ENCODE measurements at regions not wholly inside any gene's neighbourhood (a gene's known extent, or its start where the extent isn't known, plus 50 kb on each side); places are given as distances from the start of the nearest gene placed in this dataset.

GRCh38 chr2:129894616-129895015, 84.8 kb upstream of the RAB6C start:
- H3K4me1 ChIP-seq (ENCODE audit: control insufficient read depth in 2 of 2, insufficient read depth in 2 of 2, low read length in 1 of 2) = no peaks in the 10 kb centered on the region
- H3K27me3 ChIP-seq (ENCODE audit: control insufficient read depth in 1 of 2, insufficient read depth in 2 of 2, low read length in 2 of 2) = no peaks in the 10 kb centered on the region
- H3K36me3 ChIP-seq (ENCODE audit: control insufficient read depth in 2 of 2, insufficient read depth in 2 of 2, low read length in 1 of 2) = no peaks in the 10 kb centered on the region
- no peak overlapping the region for H3K4me3 ChIP-seq (ENCODE audit: low read depth in 1 of 2, low read length in 2 of 2)
- H3K9me3 ChIP-seq (ENCODE audit: control insufficient read depth in 2 of 2, insufficient read depth in 1 of 2, low read depth in 1 of 2, low read length in 1 of 2) = peaks cover 2 to 3% of the 10 kb centered on the region in 2 donors
- no peak overlapping the region for H3K27ac ChIP-seq (ENCODE audit: low read depth in 2 of 2, low read length in 1 of 2)
- WGBS, 2 donors = 79 to 81% methylated on average over 8 of the region's 8 CpGs

GRCh38 chr2:129895061-129895460, 84.4 kb upstream of the RAB6C start:
- WGBS, 2 donors = 86 to 94% methylated on average over 3 to 5 of the region's 5 CpGs
- H3K4me3 ChIP-seq (ENCODE audit: low read depth in 1 of 2, low read length in 2 of 2) = no peak overlapping the region
- H3K9me3 ChIP-seq (ENCODE audit: control insufficient read depth in 2 of 2, insufficient read depth in 1 of 2, low read depth in 1 of 2, low read length in 1 of 2) = peaks cover 2 to 3% of the 10 kb centered on the region in 2 donors
- no peak overlapping the region for H3K27ac ChIP-seq (ENCODE audit: low read depth in 2 of 2, low read length in 1 of 2)
- no peaks in the 10 kb centered on the region for H3K27me3 ChIP-seq (ENCODE audit: control insufficient read depth in 1 of 2, insufficient read depth in 2 of 2, low read length in 2 of 2)
- H3K4me1 ChIP-seq (ENCODE audit: control insufficient read depth in 2 of 2, insufficient read depth in 2 of 2, low read length in 1 of 2) = no peaks in the 10 kb centered on the region
- no peaks in the 10 kb centered on the region for H3K36me3 ChIP-seq (ENCODE audit: control insufficient read depth in 2 of 2, insufficient read depth in 2 of 2, low read length in 1 of 2)

DNA sequence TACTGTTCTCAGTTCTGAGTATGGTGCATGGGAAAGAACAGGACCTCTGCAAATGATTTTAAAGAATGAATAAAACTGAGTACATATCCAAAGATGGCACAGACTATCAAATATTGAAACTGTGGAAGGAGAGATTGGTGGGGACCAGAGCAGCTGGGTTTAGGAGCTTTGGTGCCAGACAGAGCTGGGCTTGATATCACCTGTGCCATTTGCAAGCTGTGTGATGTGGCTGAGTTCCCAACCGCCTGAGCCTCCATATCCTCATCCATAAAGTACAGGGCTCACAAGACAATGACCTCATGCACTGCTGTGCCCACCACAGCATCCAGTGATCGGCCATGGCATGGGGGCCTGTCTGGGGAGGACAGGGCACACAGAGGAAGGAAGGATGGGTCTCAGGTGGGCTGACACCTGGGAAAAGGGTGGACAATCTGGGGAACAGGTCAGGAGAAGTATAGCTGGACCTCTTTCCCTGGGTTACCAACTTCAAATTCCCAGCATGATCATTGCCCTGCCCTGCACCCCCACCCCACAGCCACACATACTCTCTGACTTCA, 83.9 kb upstream of the RAB6C start:
- no peak overlapping the region for H3K27ac ChIP-seq (ENCODE audit: low read depth in 2 of 2, low read length in 1 of 2)
- peaks cover 2 to 3% of the 10 kb centered on the region in 2 donors for H3K9me3 ChIP-seq (ENCODE audit: control insufficient read depth in 2 of 2, insufficient read depth in 1 of 2, low read depth in 1 of 2, low read length in 1 of 2)
- WGBS, 2 donors = 87 to 92% methylated on average over 2 of the region's 2 CpGs
- no peaks in the 10 kb centered on the region for H3K4me1 ChIP-seq (ENCODE audit: control insufficient read depth in 2 of 2, insufficient read depth in 2 of 2, low read length in 1 of 2)
- H3K36me3 ChIP-seq (ENCODE audit: control insufficient read depth in 2 of 2, insufficient read depth in 2 of 2, low read length in 1 of 2) = no peaks in the 10 kb centered on the region
- no peaks in the 10 kb centered on the region for H3K27me3 ChIP-seq (ENCODE audit: control insufficient read depth in 1 of 2, insufficient read depth in 2 of 2, low read length in 2 of 2)
- H3K4me3 ChIP-seq (ENCODE audit: low read depth in 1 of 2, low read length in 2 of 2) = no peak overlapping the region

DNA sequence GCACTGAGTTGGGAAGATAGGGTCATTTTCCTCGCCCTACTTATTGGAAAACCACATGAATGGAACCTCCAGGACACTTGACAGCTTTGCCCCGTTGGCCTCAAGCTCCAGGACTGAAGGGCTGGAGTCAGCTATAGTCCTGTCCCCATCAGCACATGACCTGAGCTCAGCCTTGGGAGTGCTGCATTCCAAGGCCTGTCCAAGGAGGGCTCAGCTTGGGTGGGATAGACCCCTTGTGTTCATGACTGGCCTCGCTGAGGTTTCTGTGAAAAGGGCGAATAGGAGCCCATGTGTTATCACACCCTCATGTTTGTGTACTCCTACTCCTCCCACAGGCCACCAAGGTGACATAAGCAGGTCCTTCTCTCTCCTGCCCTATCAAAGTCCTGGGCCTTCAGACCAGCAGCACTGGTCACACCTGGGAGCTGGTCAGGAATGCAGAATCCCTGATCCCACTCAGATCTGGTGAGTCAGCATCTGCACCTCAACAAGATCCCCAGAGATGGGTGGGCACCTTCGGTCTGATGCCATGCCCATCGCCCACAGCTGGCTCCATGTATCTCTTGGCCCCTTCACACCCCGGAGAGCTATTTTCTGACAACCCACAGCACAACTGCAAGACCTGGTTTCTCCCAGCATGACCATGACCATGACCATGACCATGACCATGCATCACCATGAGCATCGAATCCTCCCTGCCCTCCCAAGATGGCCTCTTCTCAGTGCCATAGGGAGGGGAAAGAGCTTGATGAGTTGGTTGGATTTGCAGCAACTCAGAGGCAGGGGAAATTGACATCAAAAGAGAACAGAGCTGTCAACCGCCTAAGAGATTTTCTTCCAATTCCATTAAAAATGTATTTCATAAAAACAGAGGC, 83.0 kb upstream of the RAB6C start:
- H3K27me3 ChIP-seq (ENCODE audit: control insufficient read depth in 1 of 2, insufficient read depth in 2 of 2, low read length in 2 of 2) = no peaks in the 10 kb centered on the region
- 78 to 89% methylated on average over 9 of the region's 9 CpGs for WGBS, 2 donors
- peaks cover 2 to 3% of the 10 kb centered on the region in 2 donors for H3K9me3 ChIP-seq (ENCODE audit: control insufficient read depth in 2 of 2, insufficient read depth in 1 of 2, low read depth in 1 of 2, low read length in 1 of 2)
- no peak overlapping the region for H3K4me3 ChIP-seq (ENCODE audit: low read depth in 1 of 2, low read length in 2 of 2)
- no peak overlapping the region for H3K27ac ChIP-seq (ENCODE audit: low read depth in 2 of 2, low read length in 1 of 2)
- no peaks in the 10 kb centered on the region for H3K4me1 ChIP-seq (ENCODE audit: control insufficient read depth in 2 of 2, insufficient read depth in 2 of 2, low read length in 1 of 2)
- no peaks in the 10 kb centered on the region for H3K36me3 ChIP-seq (ENCODE audit: control insufficient read depth in 2 of 2, insufficient read depth in 2 of 2, low read length in 1 of 2)

DNA sequence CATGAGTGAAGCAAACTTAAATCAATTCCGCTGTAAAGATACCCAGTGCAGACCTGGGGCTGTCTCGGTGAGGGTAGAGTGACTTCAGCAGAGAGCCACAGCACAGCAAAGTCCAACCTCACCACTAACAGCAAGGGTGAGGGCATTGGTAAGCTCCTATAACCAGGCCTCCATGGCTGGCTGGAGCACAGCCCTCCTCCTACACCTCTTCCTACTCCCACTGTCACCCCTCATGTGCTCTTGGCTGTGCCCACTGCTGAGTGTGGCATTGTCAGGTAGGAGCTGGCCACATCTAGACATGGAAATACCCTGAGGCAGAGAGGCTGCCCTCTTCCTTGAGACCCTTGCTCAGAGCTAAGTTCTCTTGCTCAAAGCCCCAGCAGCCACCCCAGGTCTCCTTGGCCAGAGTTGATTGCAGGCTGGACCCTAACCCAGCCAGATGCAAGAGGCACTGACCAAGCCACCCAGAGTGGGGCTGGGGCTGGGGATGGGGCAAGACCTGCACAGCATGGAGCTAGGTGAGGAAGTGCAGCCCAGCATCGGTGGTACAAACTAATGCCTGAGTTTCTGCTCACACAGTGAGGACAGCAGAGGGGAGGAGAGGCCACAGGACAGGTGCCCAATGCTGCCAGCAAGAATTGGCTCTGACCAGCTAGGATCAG, 77.6 kb upstream of the RAB6C start:
- Histone ChIP-seq H3K27me3 (ENCODE audit: control insufficient read depth in 1 of 2, insufficient read depth in 2 of 2, low read length in 2 of 2) (no peaks in the 10 kb centered on the region), H3K36me3 (ENCODE audit: control insufficient read depth in 2 of 2, insufficient read depth in 2 of 2, low read length in 1 of 2) (no peaks in the 10 kb centered on the region), H3K4me1 (ENCODE audit: control insufficient read depth in 2 of 2, insufficient read depth in 2 of 2, low read length in 1 of 2) (no peaks in the 10 kb centered on the region), H3K9me3 (ENCODE audit: control insufficient read depth in 2 of 2, insufficient read depth in 1 of 2, low read depth in 1 of 2, low read length in 1 of 2) (peaks cover 0 to 2% of the 10 kb centered on the region in 2 donors), H3K27ac (ENCODE audit: low read depth in 2 of 2, low read length in 1 of 2) (no peak overlapping the region), H3K4me3 (ENCODE audit: low read depth in 1 of 2, low read length in 2 of 2) (no peak overlapping the region)
- WGBS, 2 donors = 61 to 62% methylated on average over 3 of the region's 3 CpGs

- Histone ChIP-seq H3K27ac (ENCODE audit: low read depth in 2 of 2, low read length in 1 of 2) (no peak overlapping the region), H3K4me1 (ENCODE audit: control insufficient read depth in 2 of 2, insufficient read depth in 2 of 2, low read length in 1 of 2) (no peaks in the 10 kb centered on the region), H3K9me3 (ENCODE audit: control insufficient read depth in 2 of 2, insufficient read depth in 1 of 2, low read depth in 1 of 2, low read length in 1 of 2) (peaks cover 0 to 2% of the 10 kb centered on the region in 2 donors), H3K36me3 (ENCODE audit: control insufficient read depth in 2 of 2, insufficient read depth in 2 of 2, low read length in 1 of 2) (no peaks in the 10 kb centered on the region), H3K4me3 (ENCODE audit: low read depth in 1 of 2, low read length in 2 of 2) (no peak overlapping the region), H3K27me3 (ENCODE audit: control insufficient read depth in 1 of 2, insufficient read depth in 2 of 2, low read length in 2 of 2) (no peaks in the 10 kb centered on the region)
- 91 to 94% methylated on average over 19 to 20 of the region's 20 CpGs for WGBS, 2 donors
Observed at GRCh38 chr2:129902731-129903585, 76.5 kb upstream of the RAB6C start.

DNA sequence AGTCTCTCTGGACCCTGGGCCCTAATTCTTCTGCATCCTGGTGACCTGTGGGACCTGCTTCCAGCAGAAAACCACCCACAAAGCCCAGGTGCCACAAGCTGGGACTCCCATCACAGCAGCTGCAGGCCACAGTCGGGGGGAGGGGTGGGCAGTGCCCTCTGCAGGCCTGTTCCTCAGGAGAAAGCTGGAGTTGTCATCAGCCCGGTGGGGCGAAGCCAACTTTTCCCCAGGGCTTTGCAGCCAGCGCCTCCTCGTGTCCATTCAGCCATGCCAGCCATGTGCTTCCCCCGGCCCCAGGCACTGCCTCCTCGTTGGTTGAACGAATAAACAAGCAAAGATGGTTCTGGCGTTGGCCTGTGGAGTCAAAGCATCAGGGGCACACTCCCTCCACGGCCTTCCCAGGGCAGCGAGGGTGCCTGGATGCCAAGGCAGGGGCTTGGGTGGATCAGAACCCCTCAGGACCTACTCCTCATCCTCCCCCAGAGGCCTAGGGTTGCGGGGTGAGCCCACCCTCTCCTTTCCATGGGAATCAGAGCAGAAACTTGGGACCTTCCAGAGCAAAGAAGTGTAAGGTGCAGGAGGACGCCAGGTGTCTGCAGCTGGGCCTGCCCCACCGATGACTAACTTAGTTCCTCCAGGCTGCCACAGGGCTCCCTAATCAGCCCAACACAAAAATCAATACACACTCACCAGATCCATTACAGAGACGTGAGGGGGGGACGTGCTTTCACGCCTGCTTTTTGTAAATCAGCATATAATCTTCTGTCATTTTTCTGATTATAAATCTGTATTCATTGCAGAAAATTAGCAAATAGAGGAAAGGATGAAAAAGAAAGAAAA, 75.7 kb upstream of the RAB6C start:
- Histone ChIP-seq H3K27ac (ENCODE audit: low read depth in 2 of 2, low read length in 1 of 2) (no peak overlapping the region), H3K36me3 (ENCODE audit: control insufficient read depth in 2 of 2, insufficient read depth in 2 of 2, low read length in 1 of 2) (no peaks in the 10 kb centered on the region), H3K27me3 (ENCODE audit: control insufficient read depth in 1 of 2, insufficient read depth in 2 of 2, low read length in 2 of 2) (no peaks in the 10 kb centered on the region), H3K4me3 (ENCODE audit: low read depth in 1 of 2, low read length in 2 of 2) (no peak overlapping the region), H3K4me1 (ENCODE audit: control insufficient read depth in 2 of 2, insufficient read depth in 2 of 2, low read length in 1 of 2) (no peaks in the 10 kb centered on the region), H3K9me3 (ENCODE audit: control insufficient read depth in 2 of 2, insufficient read depth in 1 of 2, low read depth in 1 of 2, low read length in 1 of 2) (peaks cover 0 to under 1% of the 10 kb centered on the region in 2 donors)
- 71 to 73% methylated on average over 17 of the region's 17 CpGs for WGBS, 2 donors

GRCh38 chr2:129904532-129905446, 74.7 kb upstream of the RAB6C start:
- Histone ChIP-seq H3K9me3 (ENCODE audit: control insufficient read depth in 2 of 2, insufficient read depth in 1 of 2, low read depth in 1 of 2, low read length in 1 of 2) (no peaks in the 10 kb centered on the region), H3K36me3 (ENCODE audit: control insufficient read depth in 2 of 2, insufficient read depth in 2 of 2, low read length in 1 of 2) (no peaks in the 10 kb centered on the region), H3K27ac (ENCODE audit: low read depth in 2 of 2, low read length in 1 of 2) (no peak overlapping the region), H3K4me1 (ENCODE audit: control insufficient read depth in 2 of 2, insufficient read depth in 2 of 2, low read length in 1 of 2) (no peaks in the 10 kb centered on the region), H3K4me3 (ENCODE audit: low read depth in 1 of 2, low read length in 2 of 2) (no peak overlapping the region), H3K27me3 (ENCODE audit: control insufficient read depth in 1 of 2, insufficient read depth in 2 of 2, low read length in 2 of 2) (no peaks in the 10 kb centered on the region)
- WGBS, 2 donors = 80 to 84% methylated on average over 20 of the region's 20 CpGs
